Activated T-helper 2 cell treated with anti-CD3 and anti-CD28 coated beads, Interferon-gamma antibody, Interleukin-2, Interleukin-4, amounts not matched to agents 10 μg/mL and 5 μg/mL and 100 μg/mL, durations not matched to agents 14 hours and 24 hours and 36 hours (primary cell): ENCODE measurements at regions not wholly inside any gene's neighbourhood (a gene's known extent, or its start where the extent isn't known, plus 50 kb on each side); places are given as distances from the start of the nearest gene placed in this dataset.
"Not testable (repeated sequence)": the region's sequence is repeated elsewhere in the genome, so short reads cannot be mapped to it uniquely, and the experiment has no call there.

Experiments
- DNase-seq: peaks from one replicate; pipeline ENCODE4 v3.0.0; 2021; ENCODE audit warnings: low spot score
- H3K27ac Mint-ChIP-seq: one replicate; pipeline ENCODE4 v1.8.0; 2021; ENCODE audit warnings: mixed read lengths
- H3K27me3 Mint-ChIP-seq: one replicate; pipeline ENCODE4 v1.8.0; 2021; ENCODE audit warnings: low read depth, mixed read lengths
- H3K36me3 Mint-ChIP-seq: one replicate; pipeline ENCODE4 v1.8.0; 2021; ENCODE audit warnings: low read depth, mixed read lengths
- H3K4me1 Mint-ChIP-seq: one replicate; pipeline ENCODE4 v1.8.0; 2021; ENCODE audit warnings: low read depth, mixed read lengths
- H3K4me3 Mint-ChIP-seq: one replicate; pipeline ENCODE4 v1.8.0; 2021; ENCODE audit warnings: low read depth, mild to moderate bottlenecking, moderate library complexity, mixed read lengths
- H3K9me3 Mint-ChIP-seq: one replicate; pipeline ENCODE4 v1.8.0; 2021; ENCODE audit warnings: mixed read lengths
- intact Hi-C: fragments of 100-400 bp; cut with micrococcal nuclease; formaldehyde crosslinking; loops from one replicate; pipeline ENCODE4 v1.15.1; 2023

DNA sequence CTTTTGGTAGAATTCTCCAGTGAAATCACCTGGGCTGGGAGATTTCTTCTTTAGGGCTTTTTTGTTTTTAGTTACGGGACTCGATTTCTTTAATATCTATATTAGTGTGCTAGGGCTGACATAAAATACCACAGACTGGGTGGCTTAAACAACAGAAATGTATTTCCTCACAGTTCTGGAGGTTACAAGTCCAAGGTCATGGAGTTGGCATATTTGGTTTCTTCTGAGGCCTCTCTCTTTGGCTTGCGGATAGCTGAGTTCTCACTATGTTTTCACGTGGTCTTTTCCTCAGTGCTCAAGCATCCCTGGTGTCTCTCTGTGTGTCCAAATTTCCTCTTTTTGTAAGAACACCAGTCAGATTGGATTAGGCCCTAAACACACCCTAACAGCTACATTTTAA is 208.5 kb upstream of the DTNA start:
- H3K4me3 Mint-ChIP-seq = no peak overlapping the region
- H3K9me3 Mint-ChIP-seq = peaks cover 14% of the 10 kb centered on the region
- no peaks in the 10 kb centered on the region for H3K36me3 Mint-ChIP-seq
- H3K4me1 Mint-ChIP-seq = no peaks in the 10 kb centered on the region
- no peak overlapping the region for H3K27ac Mint-ChIP-seq
- H3K27me3 Mint-ChIP-seq = peaks cover 2% of the 10 kb centered on the region
- intact Hi-C loops = no loop called here
- DNase-seq = no peak

- intact Hi-C loops = no loop called here
- Mint-ChIP-seq H3K4me3 (no peak overlapping the region), H3K27me3 (no peaks in the 10 kb centered on the region), H3K27ac (no peak overlapping the region), H3K36me3 (no peaks in the 10 kb centered on the region), H3K4me1 (no peaks in the 10 kb centered on the region), H3K9me3 (peaks cover 14% of the 10 kb centered on the region)
- no peak for DNase-seq
Measured at GRCh38 chr18:34506198-34506597, 203.9 kb upstream of the DTNA start.

- intact Hi-C loops = no loop called here
- no peaks in the 10 kb centered on the region for H3K36me3 Mint-ChIP-seq
- H3K4me3 Mint-ChIP-seq = no peak overlapping the region
- peaks cover 7% of the 10 kb centered on the region for H3K9me3 Mint-ChIP-seq
- no peaks in the 10 kb centered on the region for H3K4me1 Mint-ChIP-seq
- no peak overlapping the region for H3K27ac Mint-ChIP-seq
- no peaks in the 10 kb centered on the region for H3K27me3 Mint-ChIP-seq
- DNase-seq = no peak
Measured at GRCh38 chr18:34509163-34509562, 200.9 kb upstream of the DTNA start.

DNA sequence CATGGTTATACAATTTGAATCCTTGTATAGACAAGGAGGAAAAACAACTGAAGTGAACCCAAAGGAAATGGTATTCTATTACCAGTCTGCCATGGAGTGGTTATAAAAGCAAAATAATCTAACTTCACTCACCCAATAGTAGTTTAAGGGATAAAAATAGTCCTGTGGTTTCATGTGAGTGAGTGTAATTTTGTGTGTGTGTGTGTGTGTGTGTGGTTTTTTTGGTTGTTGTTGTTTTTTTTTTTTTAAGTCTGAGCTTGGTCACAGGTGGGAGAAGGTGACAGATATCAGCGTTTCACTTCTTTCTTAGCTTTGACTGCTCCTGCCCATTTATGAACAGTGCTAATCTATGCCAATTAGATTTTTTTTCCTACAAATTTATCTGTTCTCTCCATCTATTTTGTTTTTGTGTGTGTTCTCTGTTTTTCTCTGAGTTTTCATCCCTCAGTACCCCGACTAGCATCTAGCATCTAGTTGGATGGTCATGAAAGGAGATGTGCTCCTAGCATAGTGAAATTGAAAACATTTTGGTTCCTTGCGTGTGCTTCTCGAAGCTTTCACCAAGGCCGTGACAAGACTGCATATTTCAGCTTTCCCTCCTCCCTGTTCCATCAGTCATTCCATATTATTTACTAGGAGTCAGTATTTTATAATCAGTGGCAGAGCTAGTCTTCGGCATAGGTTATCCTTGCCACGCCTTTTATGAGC is 200.1 kb upstream of the DTNA start:
- no peaks in the 10 kb centered on the region for H3K36me3 Mint-ChIP-seq
- no peak overlapping the region for H3K27ac Mint-ChIP-seq
- H3K4me3 Mint-ChIP-seq = no peak overlapping the region
- H3K9me3 Mint-ChIP-seq = peaks cover 5% of the 10 kb centered on the region
- no peaks in the 10 kb centered on the region for H3K27me3 Mint-ChIP-seq
- no peak for DNase-seq
- H3K4me1 Mint-ChIP-seq = no peaks in the 10 kb centered on the region
- intact Hi-C loops = no loop called here

GRCh38 chr18:34510926-34511325 is 199.2 kb upstream of the DTNA start:
- intact Hi-C loops = no loop called here
- Mint-ChIP-seq H3K9me3 (peaks cover 7% of the 10 kb centered on the region), H3K4me3 (no peak overlapping the region), H3K27ac (no peak overlapping the region), H3K4me1 (no peaks in the 10 kb centered on the region), H3K27me3 (no peaks in the 10 kb centered on the region), H3K36me3 (no peaks in the 10 kb centered on the region)
- no peak for DNase-seq

GRCh38 chr18:34511435-34511834 is 198.7 kb upstream of the DTNA start:
- Mint-ChIP-seq H3K9me3 (peaks cover 11% of the 10 kb centered on the region), H3K4me1 (no peaks in the 10 kb centered on the region), H3K4me3 (no peak overlapping the region), H3K27me3 (no peaks in the 10 kb centered on the region), H3K36me3 (no peaks in the 10 kb centered on the region), H3K27ac (no peak overlapping the region)
- intact Hi-C loops = no loop called here
- DNase-seq = no peak

- H3K27me3 Mint-ChIP-seq = no peaks in the 10 kb centered on the region
Measured at GRCh38 chr18:34511879-34512278, 198.2 kb upstream of the DTNA start.

DNA sequence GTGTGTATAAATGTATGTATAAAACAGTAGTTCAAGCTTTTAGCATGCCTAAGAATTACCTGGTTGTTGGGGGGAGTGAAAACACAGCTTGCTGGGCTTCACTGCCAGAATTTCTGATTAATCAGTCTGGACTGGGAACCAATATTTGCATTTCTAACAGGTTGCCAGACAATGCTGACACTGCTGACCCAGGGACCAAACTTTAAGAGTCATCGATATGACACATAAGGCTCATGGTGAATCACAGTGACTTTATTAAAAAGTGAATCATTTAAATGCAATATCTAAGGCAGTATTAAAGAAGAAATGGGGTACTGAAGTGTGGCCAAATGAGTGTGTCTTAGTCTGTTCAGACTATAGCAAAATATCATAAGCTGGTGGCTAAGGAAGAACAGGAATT is 195.9 kb upstream of the DTNA start:
- no peak for DNase-seq
- Mint-ChIP-seq H3K36me3 (no peaks in the 10 kb centered on the region), H3K27me3 (no peaks in the 10 kb centered on the region), H3K9me3 (peaks cover 14% of the 10 kb centered on the region), H3K27ac (no peak overlapping the region), H3K4me3 (no peak overlapping the region), H3K4me1 (no peaks in the 10 kb centered on the region)
- intact Hi-C loops = no loop called here

More at GRCh38 chr18:34511879-34512278, 198.2 kb upstream of the DTNA start:
- intact Hi-C loops = no loop called here
- H3K27ac Mint-ChIP-seq = no peak overlapping the region
- DNase-seq = no peak
- H3K9me3 Mint-ChIP-seq = peaks cover 14% of the 10 kb centered on the region
- no peak overlapping the region for H3K4me3 Mint-ChIP-seq
- no peaks in the 10 kb centered on the region for H3K4me1 Mint-ChIP-seq
- no peaks in the 10 kb centered on the region for H3K36me3 Mint-ChIP-seq

DNA sequence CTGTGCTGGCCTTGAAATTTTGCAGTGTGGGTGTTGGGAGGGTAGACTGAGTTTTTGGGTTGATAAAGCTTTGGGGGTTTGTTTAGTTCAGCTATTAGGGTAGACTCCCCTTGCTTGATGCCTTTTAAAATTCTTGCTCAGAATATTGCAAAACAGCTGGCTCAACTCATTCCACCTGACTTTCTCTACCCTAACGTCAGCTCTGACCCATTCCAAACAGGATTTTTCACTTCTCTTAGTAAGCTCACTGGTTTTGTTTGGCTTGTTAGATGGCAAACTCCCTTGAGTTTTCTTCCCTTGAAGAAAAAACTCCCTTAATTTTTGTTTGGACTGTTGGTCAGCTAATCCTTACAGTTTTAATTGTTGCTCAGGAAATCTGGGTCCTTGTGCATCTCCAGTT is 195.1 kb upstream of the DTNA start:
- Mint-ChIP-seq H3K36me3 (no peaks in the 10 kb centered on the region), H3K27ac (no peak overlapping the region), H3K4me3 (no peak overlapping the region), H3K4me1 (no peaks in the 10 kb centered on the region), H3K9me3 (peaks cover 14% of the 10 kb centered on the region), H3K27me3 (no peaks in the 10 kb centered on the region)
- no peak for DNase-seq
- intact Hi-C loops = no loop called here

DNA sequence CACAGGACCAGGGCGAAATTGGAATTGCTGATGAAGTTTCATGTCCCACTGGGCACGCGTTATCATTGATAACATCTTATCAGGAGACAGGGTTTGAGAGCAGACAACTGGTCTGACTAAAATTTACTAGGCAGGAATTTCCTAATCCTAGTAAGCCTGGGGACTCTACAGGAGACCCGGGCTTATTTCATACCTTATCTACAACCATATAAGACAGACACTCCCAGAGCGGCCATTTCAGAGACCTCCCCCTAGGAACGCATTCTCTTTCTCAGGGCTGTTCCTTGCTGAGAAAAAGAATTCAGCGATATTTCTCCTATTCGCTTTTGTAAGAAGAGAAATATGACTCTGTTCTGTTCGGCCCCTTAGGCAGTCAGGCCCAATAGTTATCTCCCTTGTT is 193.7 kb upstream of the DTNA start:
- H3K27me3 Mint-ChIP-seq, H3K4me1 Mint-ChIP-seq, intact Hi-C loops, H3K27ac Mint-ChIP-seq, DNase-seq, H3K36me3 Mint-ChIP-seq, H3K4me3 Mint-ChIP-seq: not testable (repeated sequence)
- peaks cover 14% of the 10 kb centered on the region for H3K9me3 Mint-ChIP-seq

DNA sequence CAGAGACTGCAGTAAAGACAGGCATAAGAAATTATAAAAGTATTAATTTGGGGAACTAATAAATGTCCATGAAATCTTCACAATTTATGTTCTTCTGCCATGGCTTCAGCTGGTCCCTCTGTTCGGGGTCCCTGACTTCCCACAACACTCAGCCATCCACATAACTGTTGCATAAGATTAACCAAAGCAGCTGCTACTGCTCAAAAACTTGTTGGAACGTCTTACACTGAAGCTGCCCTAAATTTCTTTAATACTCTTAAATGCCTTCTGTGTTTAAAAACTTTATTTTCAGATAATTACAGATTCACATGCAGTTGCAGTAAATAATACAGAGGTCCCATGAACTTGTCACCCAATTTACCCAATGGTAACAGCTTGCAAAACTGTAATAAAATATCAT is 193.1 kb upstream of the DTNA start:
- H3K36me3 Mint-ChIP-seq, DNase-seq, intact Hi-C loops, H3K4me3 Mint-ChIP-seq, H3K4me1 Mint-ChIP-seq, H3K27ac Mint-ChIP-seq, H3K27me3 Mint-ChIP-seq: not testable (repeated sequence)
- peaks cover 14% of the 10 kb centered on the region for H3K9me3 Mint-ChIP-seq

DNA sequence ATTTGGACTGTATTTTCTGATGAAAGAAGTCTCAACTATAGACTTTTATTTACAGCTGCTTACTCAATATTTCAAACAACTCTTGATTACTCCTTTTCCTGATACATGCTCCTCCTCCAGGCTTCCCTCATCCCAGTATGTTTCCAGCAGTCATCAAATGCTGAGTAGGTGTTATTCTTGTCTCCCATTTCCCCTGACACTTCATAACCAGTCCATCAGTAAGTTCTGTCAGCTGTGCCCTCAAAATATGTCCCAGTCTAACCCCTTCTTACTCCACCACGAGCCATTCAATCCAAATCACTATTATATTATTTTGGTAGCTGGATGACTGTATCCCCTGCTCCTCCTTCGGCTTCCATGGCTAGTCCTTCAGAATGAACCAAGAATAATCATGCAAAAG is 189.1 kb upstream of the DTNA start:
- H3K4me3 Mint-ChIP-seq = no peak overlapping the region
- no peaks in the 10 kb centered on the region for H3K36me3 Mint-ChIP-seq
- H3K27ac Mint-ChIP-seq = no peak overlapping the region
- peaks cover 6% of the 10 kb centered on the region for H3K9me3 Mint-ChIP-seq
- intact Hi-C loops = no loop called here
- no peaks in the 10 kb centered on the region for H3K4me1 Mint-ChIP-seq
- DNase-seq = no peak
- H3K27me3 Mint-ChIP-seq = no peaks in the 10 kb centered on the region

DNA sequence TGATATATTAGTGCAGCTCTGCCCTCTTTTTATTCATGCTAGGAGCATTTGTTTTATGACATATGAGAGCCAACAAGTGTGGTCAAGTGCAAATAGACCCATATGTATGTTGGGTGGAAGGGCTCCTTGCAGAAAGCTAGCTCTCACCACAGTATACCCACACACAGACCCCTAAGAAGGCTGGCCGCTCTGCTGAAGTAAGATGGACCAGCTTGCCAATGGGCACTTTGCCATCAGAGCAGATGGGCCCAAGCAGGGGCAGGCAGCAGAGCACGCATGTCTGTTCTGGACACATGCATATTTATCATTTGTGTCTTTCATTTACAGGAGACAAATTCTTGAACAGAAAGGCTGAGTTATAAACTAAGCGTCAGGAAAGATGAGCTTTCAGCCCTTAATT is 187.5 kb upstream of the DTNA start:
- Mint-ChIP-seq H3K36me3 (no peaks in the 10 kb centered on the region), H3K9me3 (no peaks in the 10 kb centered on the region), H3K27ac (no peak overlapping the region), H3K27me3 (no peaks in the 10 kb centered on the region), H3K4me3 (no peak overlapping the region), H3K4me1 (no peaks in the 10 kb centered on the region)
- intact Hi-C loops = no loop called here
- no peak for DNase-seq

GRCh38 chr18:34525244-34525643 is 184.9 kb upstream of the DTNA start:
- intact Hi-C loops = no loop called here
- no peak overlapping the region for H3K4me3 Mint-ChIP-seq
- no peak overlapping the region for H3K27ac Mint-ChIP-seq
- H3K4me1 Mint-ChIP-seq = no peaks in the 10 kb centered on the region
- H3K9me3 Mint-ChIP-seq = no peaks in the 10 kb centered on the region
- H3K36me3 Mint-ChIP-seq = no peaks in the 10 kb centered on the region
- no peak for DNase-seq
- H3K27me3 Mint-ChIP-seq = no peaks in the 10 kb centered on the region
